Endothelial cell of umbilical vein (primary cell): ENCODE measurements at regions not wholly inside any gene's neighbourhood (a gene's known extent, or its start where the extent isn't known, plus 50 kb on each side); places are given as distances from the start of the nearest gene placed in this dataset.

Source experiments
- BruUV-seq: library from RNA; stranded (reverse); fragments of 400-500 nt; replicated peaks from 2 replicates; lab custom pipeline; 2021; lab: Mats Ljungman, UMichigan
- CTCF ChIA-PET: fragments of 300-600, 350-600 bp; sonication (Branson Sonifier 250); formaldehyde crosslinking; loops from one replicate; lab custom pipeline; 2021; ENCODE audit warnings: antibody characterized with exemption, inconsistent platforms; lab: Charles Lee
- POLR2A ChIA-PET: fragments of 300-600, 350-600 bp; sonication (Branson Sonifier 250); formaldehyde crosslinking; loops from one replicate; lab custom pipeline; 2021; ENCODE audit warnings: antibody characterized with exemption, inconsistent platforms; lab: Charles Lee
- DNase-seq: peaks from one replicate; pipeline ENCODE4 v3.0.0-alpha.2; 2011; ENCODE audit warnings: low read depth, low spot score
- FAIRE-seq: peaks from 2 replicates; lab custom pipeline; 2011; peaks lifted over from hg19 to GRCh38; lab: Jason Lieb, UNC
- H2AFZ ChIP-seq: 2 replicates; pipeline ENCODE4 v1.6.0; 2012; ENCODE audit warnings: low read depth, low read length, control low read depth, inconsistent platforms
- H3K27ac ChIP-seq: 2 replicates; pipeline ENCODE4 v1.5.1; 2011; ENCODE audit warnings: low read depth, mild to moderate bottlenecking, control low read depth, low read length, moderate library complexity; ENCODE audit not compliant: insufficient read depth
- H3K27me3 ChIP-seq, 2 experiments: 2 replicates each; pipeline versions ENCODE4 v1.6.0 to v1.6.1; 2011; ENCODE audit warnings: low read length in 2 of 2, mixed read lengths in 1 of 2; ENCODE audit not compliant: control insufficient read depth in 2 of 2, insufficient read depth in 2 of 2
- H3K36me3 ChIP-seq, 2 experiments: 2 replicates in 1 of 2; 3 replicates in 1 of 2; pipeline ENCODE4 v1.5.1; 2011; ENCODE audit warnings: low read length in 2 of 2, mild to moderate bottlenecking in 1 of 2, moderate library complexity in 1 of 2; ENCODE audit not compliant: control insufficient read depth in 2 of 2, insufficient read depth in 2 of 2; ENCODE audit errors: extremely low read depth in 1 of 2
- H3K4me1 ChIP-seq: 3 replicates; pipeline ENCODE4 v1.5.1; 2011; ENCODE audit warnings: mild to moderate bottlenecking, low read length; ENCODE audit not compliant: control insufficient read depth, insufficient read depth; ENCODE audit errors: extremely low read depth
- H3K4me2 ChIP-seq: 2 replicates; pipeline ENCODE4 v1.6.1; 2011; ENCODE audit warnings: low read length, control low read depth, mixed read lengths; ENCODE audit not compliant: insufficient read depth
- H3K4me3 ChIP-seq, 3 experiments: fragments of 200-600 bp in 1 of 3; sonication (generic), shearing (Covaris generic) in 1 of 3; replicated peaks in 1 of 3; 2 replicates each; pipeline ENCODE4 v1.5.1; 2011 to 2016; ENCODE audit warnings: control low read depth in 3 of 3, low read length in 3 of 3, mild to moderate bottlenecking in 2 of 3, inconsistent platforms in 1 of 3, low read depth in 1 of 3, moderate library complexity in 1 of 3; ENCODE audit not compliant: insufficient read depth in 1 of 3
- H3K79me2 ChIP-seq: 2 replicates; pipeline ENCODE4 v1.6.0; 2012; ENCODE audit warnings: low read length, inconsistent platforms; ENCODE audit not compliant: control insufficient read depth, insufficient read depth
- H3K9ac ChIP-seq: replicated peaks from 2 replicates; pipeline ENCODE3; 2011; ENCODE audit warnings: low read length, control low read depth; ENCODE audit not compliant: insufficient read depth; ENCODE audit errors: extremely low read depth
- H3K9me1 ChIP-seq: replicated peaks from 3 replicates; pipeline ENCODE4 v1.6.0; 2011; ENCODE audit warnings: mild to moderate bottlenecking, low read length; ENCODE audit not compliant: control insufficient read depth, insufficient read depth; ENCODE audit errors: extremely low read depth
- H3K9me3 ChIP-seq: replicated peaks from 2 replicates; pipeline ENCODE4 v1.5.1; 2012; ENCODE audit warnings: low read length, inconsistent platforms; ENCODE audit not compliant: control insufficient read depth, insufficient read depth
- H4K20me1 ChIP-seq: replicated peaks from 2 replicates; pipeline ENCODE3; 2011; ENCODE audit warnings: mild to moderate bottlenecking, low read length; ENCODE audit not compliant: control insufficient read depth, insufficient read depth; ENCODE audit errors: extremely low read depth
- CTCF ChIP-seq, 2 donors: IDR thresholded peaks; 1 replicate in 1 of 2; 2 replicates in 1 of 2; pipeline ENCODE4 v1.5.1; 2011; ENCODE audit warnings: low read length in 2 of 2, mild to moderate bottlenecking in 2 of 2, moderate library complexity in 2 of 2, control low read depth in 1 of 2, inconsistent platforms in 1 of 2, low read depth in 1 of 2; ENCODE audit not compliant: insufficient read depth in 1 of 2; ENCODE audit errors: extremely low read depth in 1 of 2
- EZH2 ChIP-seq: IDR thresholded peaks from 2 replicates; pipeline ENCODE4 v1.6.1; 2012; ENCODE audit warnings: borderline replicate concordance, low read depth, mild to moderate bottlenecking, moderate library complexity, low read length, inconsistent platforms; ENCODE audit not compliant: severe bottlenecking
- FOS ChIP-seq: IDR thresholded peaks from 2 replicates; pipeline ENCODE4 v1.6.1; 2011; ENCODE audit warnings: mild to moderate bottlenecking, low read length, moderate library complexity, borderline replicate concordance; ENCODE audit not compliant: insufficient read depth
- GATA2 ChIP-seq: IDR thresholded peaks from 2 replicates; pipeline ENCODE4 v1.7.0; 2011; ENCODE audit warnings: low read depth, mild to moderate bottlenecking, moderate library complexity, mixed read lengths, low read length; ENCODE audit not compliant: insufficient read length, insufficient read depth
- JUN ChIP-seq: IDR thresholded peaks from 2 replicates; pipeline ENCODE4 v1.6.1; 2011; ENCODE audit warnings: borderline replicate concordance, low read depth; ENCODE audit not compliant: insufficient read length, insufficient read depth
- MAX ChIP-seq: IDR thresholded peaks from 2 replicates; pipeline ENCODE4 v1.6.1; 2011; ENCODE audit not compliant: insufficient read depth, insufficient read length
- MYC ChIP-seq: IDR thresholded peaks from one replicate; pipeline ENCODE4 v1.6.1; 2011; ENCODE audit warnings: mild to moderate bottlenecking, low read depth, low read length
- POLR2A ChIP-seq: IDR thresholded peaks from 2 replicates; pipeline ENCODE4 v1.6.1; 2012; ENCODE audit warnings: low read depth, mild to moderate bottlenecking, control low read depth, low read length
- POLR2AphosphoS5 ChIP-seq: IDR thresholded peaks from 2 replicates; pipeline ENCODE4 v1.6.1; 2012; ENCODE audit warnings: low read depth, mild to moderate bottlenecking, control low read depth, low read length, moderate library complexity; ENCODE audit not compliant: insufficient read depth
- dilution Hi-C: fragments of 300-500 bp; cut with MboI; formaldehyde crosslinking; loops from one replicate; pipeline ENCODE4 v1.15.0; 2019; ENCODE audit warnings: low sequenced_read_pairs; ENCODE audit not compliant: extremely low pct_ligation_motif_present
- intact Hi-C: fragments of 100-400 bp; cut with micrococcal nuclease; formaldehyde crosslinking; loops from one replicate; pipeline ENCODE4 v1.10.0; 2022

GRCh38 chr1:199857108-199857507, 170.4 kb upstream of the NR5A2 start:
- peaks cover 42% of the 10 kb centered on the region for H3K4me1 ChIP-seq
- H4K20me1 ChIP-seq = no peaks in the 10 kb centered on the region
- ChIA-PET POLR2A (no interaction called here), CTCF (no interaction called here)
- TF ChIP-seq POLR2A (no peak), POLR2AphosphoS5 (no peak), FOS (no peak), GATA2 (no peak), EZH2 (no peak), MYC (no peak), MAX (no peak), CTCF (IDR thresholded peaks at IDR 0.05; ENCODE audit: extremely low read depth in 1 of 2, insufficient read depth in 1 of 2, low read depth in 1 of 2, low read length in 2 of 2) (no peak), JUN (no peak)
- dilution Hi-C loops (no loop called here), intact Hi-C loops (loop anchor here (5.0 to 10.0 kb wide), 3 partner anchors 582 to 920 kb away; no protein-coding TSS in a partner anchor)
- peak overlapping the region; percentile 62 for H2AFZ ChIP-seq
- no peak overlapping the region for H3K4me2 ChIP-seq
- no peak for FAIRE-seq
- BruUV-seq = no TSS peak
- H3K4me3 ChIP-seq = no peak overlapping the region
- H3K9me3 ChIP-seq = no peaks in the 10 kb centered on the region
- no peak overlapping the region for H3K9ac ChIP-seq
- peak overlapping the region; percentile 6 for H3K27ac ChIP-seq
- H3K9me1 ChIP-seq = no peaks in the 10 kb centered on the region
- H3K79me2 ChIP-seq = no peaks in the 10 kb centered on the region
- H3K36me3 ChIP-seq = no peaks in the 10 kb centered on the region
- DNase-seq = no peak
- H3K27me3 ChIP-seq = no peaks in the 10 kb centered on the region
